Ovary (tissue), 7 donors: ENCODE measurements at regions not wholly inside any gene's neighbourhood (a gene's known extent, or its start where the extent isn't known, plus 50 kb on each side); places are given as distances from the start of the nearest gene placed in this dataset.

Experiments used
- DNase-seq, 5 donors: peaks; one replicate each; pipeline ENCODE4 v3.0.0-alpha.2; 2019 to 2020
- H3K27ac ChIP-seq, 2 donors: fragments of 200-600 bp; one replicate each; pipeline versions ENCODE4 v1.5.1 to v1.8.0; 2019 to 2022
- H3K27me3 ChIP-seq: fragments of 200-600 bp; one replicate; pipeline ENCODE4 v1.8.0; 2022
- H3K36me3 ChIP-seq: fragments of 200-600 bp; sonication (generic); one replicate; pipeline ENCODE4 v1.5.1; 2019
- H3K4me1 ChIP-seq: one replicate; pipeline ENCODE4 v1.8.1; 2013; ENCODE audit warnings: mild to moderate bottlenecking, moderate library complexity; ENCODE audit not compliant: insufficient read depth
- H3K4me3 ChIP-seq: fragments of 200-600 bp; sonication (generic); one replicate; pipeline ENCODE4 v1.5.1; 2017
- H3K9me3 ChIP-seq, 2 donors: fragments of 200-600 bp in 1 of 2; sonication (generic) in 1 of 2; one replicate each; pipeline versions ENCODE4 v1.5.1 to v1.8.1; 2013 to 2019; ENCODE audit warnings: mild to moderate bottlenecking in 1 of 2, moderate library complexity in 1 of 2
- CTCF ChIP-seq, 3 donors: fragments of 450-650 bp in 2 of 3; fragments of 200-600 bp in 1 of 3; IDR thresholded peaks; one replicate each; pipeline versions ENCODE4 v1.5.1 to v1.8.0; 2016 to 2022; ENCODE audit warnings: antibody characterized with exemption in 3 of 3, mild to moderate bottlenecking in 1 of 3
- EP300 ChIP-seq: sonication (generic); formaldehyde crosslinking; IDR thresholded peaks from one replicate; pipeline ENCODE4 v1.6.1; 2017; ENCODE audit warnings: antibody characterized with exemption
- POLR2A ChIP-seq: fragments of 450-650 bp; IDR thresholded peaks from one replicate; pipeline ENCODE4 v1.6.1; 2017; ENCODE audit warnings: antibody characterized with exemption, mild to moderate bottlenecking, moderate library complexity
- WGBS, 3 donors: extraction: QIAGEN DNeasy Blood & Tissue Kit in 1 of 3; methylation state at CpG; one replicate each; pipeline versions ENCODE4 v1.1.5 to v1.1.7; 2013 to 2017; 5-methylcytosine and 5-hydroxymethylcytosine counted together
- intact Hi-C, 4 donors: fragments of 100-400 bp; cut with DNase I; formaldehyde crosslinking; loops; one replicate each; pipeline versions ENCODE4 v1.11.0 to v1.15.1; 2022 to 2023
- donor health status: DM: no; HTN: no; CAD: no; lungs with moderate emphysema.
- donor health status: DM: no; HTN: no; CAD: no.
- donor health status: Bipolar disorder and iron deficiency.
- donor health status: DM: no; HTN: no; CAD: no.
- donor health status: DM: yes; HTN: yes; CAD: no.

DNA sequence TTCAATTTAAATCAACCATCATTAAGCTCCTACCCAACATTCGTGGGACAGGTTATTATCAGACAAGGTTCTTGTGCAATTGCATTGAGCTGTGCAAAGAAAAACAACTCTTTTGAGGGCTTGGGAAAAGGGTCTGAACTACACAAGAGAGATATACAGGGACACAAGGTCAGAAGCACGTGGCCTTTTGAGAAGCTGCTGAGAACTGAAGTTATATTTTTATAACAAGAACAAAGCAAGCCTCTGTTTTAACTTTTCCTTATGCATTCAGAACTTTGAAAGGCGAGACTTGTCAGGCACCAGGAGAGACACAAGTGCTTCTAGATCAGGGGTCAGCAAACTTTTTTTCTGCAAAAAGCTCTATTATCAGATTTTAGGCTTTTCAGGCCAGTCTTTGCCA is 274.8 kb upstream of the VCX start:
- Histone ChIP-seq H3K27ac (no peak overlapping the region), H3K36me3 (no peaks in the 10 kb centered on the region), H3K4me3 (no peak overlapping the region), H3K9me3 (no peaks in the 10 kb centered on the region), H3K4me1 (no peaks in the 10 kb centered on the region), H3K27me3 (no peaks in the 10 kb centered on the region)
- DNase-seq: no peak
- TF ChIP-seq POLR2A: no peak
- TF ChIP-seq EP300: no peak
- TF ChIP-seq CTCF (IDR thresholded peaks at IDR 0.05): no peak
- WGBS, 3 donors: 22 to 43% (median 29%) methylated on average over 3 of the region's 3 CpGs
- intact Hi-C loops: no loop called here

DNA sequence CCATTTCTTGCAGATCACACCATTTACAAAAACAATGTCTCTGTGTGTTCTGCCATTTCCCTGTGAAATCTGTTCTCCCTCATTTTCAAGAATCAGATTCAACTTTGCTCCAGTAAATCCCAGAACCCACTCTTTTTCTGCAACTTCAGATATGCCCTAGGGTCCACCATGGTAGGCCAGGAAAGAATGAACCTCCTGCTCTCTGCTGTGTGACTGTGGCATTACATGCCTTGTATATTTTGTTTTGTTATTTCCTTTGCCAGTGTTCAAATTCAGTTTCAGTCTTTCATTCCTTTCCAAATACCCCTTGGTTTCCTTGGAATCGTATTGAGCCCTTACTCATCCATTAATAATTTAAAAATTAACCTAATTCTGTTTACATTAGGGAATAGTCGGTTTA is 290.2 kb upstream of the VCX start:
- no peaks in the 10 kb centered on the region for H3K4me1 ChIP-seq
- no peak overlapping the region for H3K4me3 ChIP-seq
- no peak for DNase-seq
- H3K27me3 ChIP-seq: no peaks in the 10 kb centered on the region
- no peak for TF ChIP-seq POLR2A
- no peak for TF ChIP-seq CTCF (IDR thresholded peaks at IDR 0.05)
- no peak for TF ChIP-seq EP300
- no peaks in the 10 kb centered on the region for H3K9me3 ChIP-seq
- 57 to 70% (median 58%) methylated on average over 2 of the region's 2 CpGs for WGBS, 3 donors
- intact Hi-C loops: no loop called here
- H3K36me3 ChIP-seq: no peaks in the 10 kb centered on the region
- H3K27ac ChIP-seq: no peak overlapping the region

GRCh38 chrX:7546551-7547080 is 296.4 kb upstream of the VCX start:
- no peaks in the 10 kb centered on the region for H3K27me3 ChIP-seq
- no peaks in the 10 kb centered on the region for H3K4me1 ChIP-seq
- no peak overlapping the region for H3K27ac ChIP-seq
- TF ChIP-seq POLR2A (no peak), CTCF (IDR thresholded peaks at IDR 0.05) (no peak), EP300 (no peak)
- WGBS, 3 donors: 91 to 94% (median 92%) methylated on average over 17 of the region's 17 CpGs
- H3K36me3 ChIP-seq: no peaks in the 10 kb centered on the region
- H3K9me3 ChIP-seq: no peaks in the 10 kb centered on the region
- intact Hi-C loops: no loop called here
- no peak overlapping the region for H3K4me3 ChIP-seq
- no peak for DNase-seq

DNA sequence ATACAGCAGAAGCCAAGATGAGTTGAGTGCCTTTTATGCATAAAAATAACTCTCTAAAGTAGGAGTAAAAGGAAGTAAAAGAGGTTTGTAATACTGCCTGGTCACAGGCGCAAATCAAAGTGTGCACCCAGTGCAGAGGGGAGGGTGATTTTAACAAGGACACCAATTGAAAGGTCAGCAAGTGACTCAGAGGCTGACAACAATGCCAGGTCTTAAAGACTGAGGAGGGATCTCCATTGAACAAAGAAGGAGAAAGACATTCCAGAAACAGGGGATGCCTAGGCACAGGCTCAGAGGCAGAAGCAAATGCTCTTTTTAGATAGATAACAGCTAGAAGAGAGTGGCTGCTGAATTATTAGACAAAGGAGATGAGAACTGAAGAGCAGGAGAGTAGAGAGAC is 297.4 kb upstream of the VCX start:
- no peak overlapping the region for H3K4me3 ChIP-seq
- H3K36me3 ChIP-seq: no peaks in the 10 kb centered on the region
- DNase-seq: no peak
- intact Hi-C loops: no loop called here
- 76 to 94% (median 82%) methylated on average over 1 of the region's 1 CpG for WGBS, 3 donors
- H3K9me3 ChIP-seq: no peaks in the 10 kb centered on the region
- TF ChIP-seq CTCF (IDR thresholded peaks at IDR 0.05) (no peak), EP300 (no peak), POLR2A (no peak)
- H3K27ac ChIP-seq: no peak overlapping the region
- H3K27me3 ChIP-seq: no peaks in the 10 kb centered on the region
- H3K4me1 ChIP-seq: no peaks in the 10 kb centered on the region
